ENCODE measurements at regions not wholly inside any gene's neighbourhood (a gene's known extent, or its start where the extent isn't known, plus 50 kb on each side); places are given as distances from the start of the nearest gene placed in this dataset.
"Not testable (repeated sequence)": the region's sequence is repeated elsewhere in the genome, so short reads cannot be mapped to it uniquely, and the experiment has no call there.

DNA sequence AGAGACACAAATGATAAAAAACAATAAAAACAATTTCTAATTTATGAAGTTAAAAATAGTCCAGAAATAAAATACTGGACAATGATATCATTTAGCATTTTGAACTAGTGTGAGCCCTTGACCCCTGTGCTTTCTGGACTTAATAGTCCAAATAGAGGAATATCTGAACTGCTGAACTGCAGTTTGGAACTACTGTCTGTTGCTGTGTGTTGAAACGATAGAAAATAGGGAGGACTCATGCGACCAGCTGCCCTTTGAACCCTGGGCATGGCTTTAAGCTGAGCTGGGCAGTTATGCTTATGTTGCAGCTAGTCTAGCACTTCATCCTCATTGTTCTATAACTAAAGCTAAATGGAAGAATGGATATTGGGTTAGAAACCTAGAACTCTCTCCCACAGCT is 99.5 kb downstream of the FMR1NB start:
- no peak for DNase-seq (ENCODE audit: low spot score)

DNA sequence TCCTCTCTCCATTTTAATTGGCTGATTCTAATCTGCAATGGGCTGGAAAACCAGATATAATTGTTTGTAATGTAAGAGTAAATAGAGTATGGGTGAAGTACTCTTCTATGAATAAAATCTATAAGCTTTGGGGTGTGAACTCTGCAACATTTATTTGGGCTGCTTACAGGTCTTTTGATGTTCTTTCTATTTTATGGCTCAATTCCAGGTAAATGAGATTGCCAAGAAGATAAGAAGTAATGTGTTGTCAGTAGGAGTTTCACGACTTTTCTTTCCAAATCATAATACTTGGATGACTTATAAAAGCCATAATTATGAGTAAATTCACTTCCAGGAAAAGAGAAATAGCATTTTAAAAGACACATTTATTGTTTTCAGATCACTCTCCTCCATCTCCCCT is 103.5 kb downstream of the FMR1NB start:
- no peak for DNase-seq (ENCODE audit: low spot score)

DNA sequence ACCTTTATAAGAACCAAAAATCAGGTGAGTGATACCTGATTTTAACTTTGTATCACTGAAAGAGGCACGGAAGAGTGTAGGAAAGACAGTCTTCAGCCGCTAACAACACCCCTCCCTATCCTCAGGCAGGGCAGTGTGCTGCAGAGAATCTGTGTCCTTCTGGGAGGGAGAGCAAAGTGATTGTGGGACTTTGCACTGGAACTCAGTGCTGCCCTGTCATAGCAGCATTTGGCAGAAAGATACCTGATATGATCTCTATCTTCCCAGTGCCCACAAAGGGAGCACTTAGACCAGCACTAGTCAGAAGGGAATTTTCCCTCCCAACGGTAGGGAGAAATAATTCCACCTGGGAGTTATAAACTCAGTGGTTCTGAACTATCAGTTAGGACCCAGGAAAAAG is 139.0 kb downstream of the FMR1NB start:
- DNase-seq (ENCODE audit: low spot score): no peak

DNA sequence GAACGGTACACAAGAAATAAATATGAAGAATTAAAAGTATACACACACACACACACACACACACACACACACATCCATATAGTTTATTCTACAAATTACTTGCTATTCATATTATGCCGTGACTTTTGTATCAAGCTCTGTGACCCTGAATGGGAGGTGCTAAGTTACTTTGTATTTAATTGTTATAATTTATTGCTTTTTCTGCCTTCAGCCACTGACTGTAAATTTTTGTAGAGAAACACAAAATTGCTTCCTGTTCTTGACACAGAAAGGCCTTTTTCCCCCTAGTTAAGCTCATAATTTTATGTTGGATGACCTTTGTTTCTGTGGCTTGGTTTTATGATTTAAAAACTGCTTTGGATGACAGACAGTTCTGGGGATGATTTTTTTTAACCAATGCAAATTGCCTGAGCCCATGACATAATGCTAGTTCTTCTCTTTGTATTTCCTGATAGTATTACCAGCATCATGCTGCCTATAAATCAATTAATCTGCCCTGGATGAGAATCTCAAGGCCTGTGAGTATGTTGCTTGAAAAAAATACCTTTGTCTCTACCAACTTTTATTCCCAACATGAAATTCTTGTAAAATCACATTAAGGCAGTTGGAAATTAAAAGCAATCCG is 140.0 kb downstream of the FMR1NB start:
- no peak for DNase-seq (ENCODE audit: low spot score)

DNA sequence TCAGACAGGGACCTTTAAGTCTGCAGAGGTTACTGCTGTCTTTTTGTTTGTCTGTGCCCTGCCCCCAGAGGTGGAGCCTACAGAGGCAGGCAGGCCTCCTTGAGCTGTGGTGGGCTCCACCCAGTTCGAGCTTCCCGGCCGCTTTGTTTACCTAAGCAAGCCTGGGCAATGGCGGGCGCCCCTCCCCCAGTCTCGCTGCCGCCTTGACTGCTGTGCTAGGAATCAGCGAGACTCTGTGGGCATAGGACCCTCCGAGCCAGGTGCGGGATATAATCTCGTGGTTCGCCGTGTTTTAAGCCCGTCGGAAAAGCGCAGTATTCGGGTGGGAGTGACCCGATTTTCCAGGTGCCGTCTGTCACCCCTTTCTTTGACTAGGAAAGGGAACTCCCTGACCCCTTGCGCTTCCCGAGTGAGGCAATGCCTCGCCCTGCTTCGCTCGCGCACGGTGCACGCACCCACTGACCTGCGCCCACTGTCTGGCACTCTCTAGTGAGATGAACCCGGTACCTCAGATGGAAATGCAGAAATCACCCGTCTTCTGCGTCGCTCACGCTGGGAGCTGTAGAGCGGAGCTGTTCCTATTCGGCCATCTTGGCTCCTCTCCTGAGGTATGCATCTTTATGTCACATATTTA is 147.9 kb downstream of the FMR1NB start:
- not testable (repeated sequence) for DNase-seq (ENCODE audit: low spot score)

DNA sequence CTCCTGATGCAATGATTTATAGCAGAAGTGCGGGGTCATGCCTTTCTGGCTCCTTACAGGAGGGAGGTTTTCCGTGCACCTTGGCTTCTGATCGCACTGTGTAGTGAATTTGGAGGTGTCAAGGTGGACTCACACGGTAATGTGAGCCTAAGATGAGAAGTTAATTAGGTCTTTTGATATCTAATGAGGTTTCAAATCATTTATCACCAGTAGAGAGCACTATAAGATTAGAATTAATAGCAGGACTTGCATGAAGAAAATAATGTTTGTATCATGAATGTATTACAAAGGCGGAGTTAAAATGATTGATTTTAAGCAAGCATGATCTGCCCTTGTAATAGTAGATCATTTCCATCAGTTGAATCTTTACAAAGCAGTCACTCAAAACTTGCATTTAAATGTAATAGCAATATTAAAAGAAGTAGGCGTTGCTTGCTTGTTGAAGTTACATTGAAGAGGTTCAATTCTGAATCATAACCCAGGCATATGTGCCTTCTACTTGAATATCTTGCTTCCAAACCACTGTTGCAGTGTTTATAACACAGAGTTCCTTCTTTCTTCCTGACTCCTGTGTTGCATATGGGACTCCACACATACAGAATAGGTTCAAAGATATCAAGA is 152.1 kb downstream of the FMR1NB start:
- DNase-seq (ENCODE audit: low spot score): no peak

DNA sequence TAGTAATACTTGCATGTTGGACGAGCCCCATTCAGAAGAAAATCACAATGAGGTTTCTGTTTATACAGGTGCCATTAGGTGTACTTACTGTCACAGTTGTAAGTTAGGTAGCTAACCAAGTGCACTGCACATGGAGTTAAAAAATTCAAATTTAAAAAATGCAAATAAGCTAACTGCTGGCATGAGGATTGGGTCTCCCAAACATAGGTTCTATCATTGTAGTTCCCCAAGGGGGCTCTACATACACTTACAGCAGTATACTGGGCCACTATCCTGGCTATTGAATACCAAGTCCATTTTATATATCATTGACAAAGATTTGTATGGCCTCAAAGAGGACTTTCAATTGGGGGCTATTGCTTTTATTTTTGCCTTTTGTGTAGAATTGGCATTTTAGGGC is 153.4 kb downstream of the FMR1NB start:
- DNase-seq (ENCODE audit: low spot score): no peak

DNA sequence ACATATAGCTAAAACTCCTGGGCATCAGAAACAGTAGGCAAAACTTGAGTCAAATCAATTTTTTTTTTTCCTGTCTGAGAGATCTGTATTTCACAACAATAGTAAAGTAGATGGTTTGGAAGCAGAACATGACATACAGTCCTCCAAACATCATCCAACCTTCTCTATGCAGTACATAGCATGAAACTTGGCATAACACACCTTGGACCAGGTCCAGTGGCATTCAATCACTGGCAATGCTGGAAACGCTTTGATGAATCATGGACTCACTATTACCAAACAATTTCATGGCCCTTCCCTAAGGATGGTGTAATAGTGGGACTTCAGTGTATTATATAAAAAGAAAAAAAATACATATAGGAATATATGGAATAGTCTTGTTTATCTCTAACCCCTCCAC is 154.6 kb downstream of the FMR1NB start:
- no peak for DNase-seq (ENCODE audit: low spot score)

DNA sequence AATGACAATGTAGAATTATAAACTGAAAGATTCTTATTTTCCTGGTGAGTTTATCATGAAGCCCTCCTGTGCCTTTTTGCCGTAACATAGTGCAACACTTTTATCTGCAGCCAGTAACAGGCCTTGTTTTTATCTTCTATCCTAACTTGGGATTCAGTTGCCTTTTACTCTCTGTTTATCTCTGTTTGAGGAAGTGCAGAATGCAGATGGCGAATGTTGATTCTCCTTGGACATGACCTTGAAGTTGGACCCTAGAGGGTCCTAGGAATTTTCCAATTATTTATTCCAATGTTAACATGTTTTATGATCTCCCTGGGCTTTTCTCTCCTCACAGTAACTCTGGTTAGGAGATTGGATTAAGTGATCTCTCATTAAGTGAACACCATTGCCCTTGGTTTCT is 165.0 kb downstream of the FMR1NB start:
- no peak for DNase-seq (ENCODE audit: low spot score)

DNA sequence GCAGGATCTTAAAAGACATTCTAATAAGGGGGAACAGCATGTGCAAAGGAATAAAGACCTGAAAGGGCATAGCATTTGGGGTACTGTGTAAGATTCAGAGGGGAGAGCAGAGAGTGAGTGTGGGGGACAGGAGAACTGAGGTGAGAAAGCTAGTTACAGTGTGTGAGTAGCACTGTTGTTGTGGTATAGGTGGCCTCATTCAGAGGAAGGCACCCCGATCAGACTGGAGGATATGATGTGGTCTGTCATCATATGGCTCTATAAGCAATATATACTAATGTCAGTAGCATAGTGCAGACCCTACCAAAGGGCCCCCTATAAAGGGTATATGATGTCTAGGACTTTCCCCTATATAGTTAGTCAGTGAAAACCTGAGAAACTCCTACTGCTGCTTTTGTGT is 175.8 kb downstream of the FMR1NB start:
- DNase-seq (ENCODE audit: low spot score): no peak

DNA sequence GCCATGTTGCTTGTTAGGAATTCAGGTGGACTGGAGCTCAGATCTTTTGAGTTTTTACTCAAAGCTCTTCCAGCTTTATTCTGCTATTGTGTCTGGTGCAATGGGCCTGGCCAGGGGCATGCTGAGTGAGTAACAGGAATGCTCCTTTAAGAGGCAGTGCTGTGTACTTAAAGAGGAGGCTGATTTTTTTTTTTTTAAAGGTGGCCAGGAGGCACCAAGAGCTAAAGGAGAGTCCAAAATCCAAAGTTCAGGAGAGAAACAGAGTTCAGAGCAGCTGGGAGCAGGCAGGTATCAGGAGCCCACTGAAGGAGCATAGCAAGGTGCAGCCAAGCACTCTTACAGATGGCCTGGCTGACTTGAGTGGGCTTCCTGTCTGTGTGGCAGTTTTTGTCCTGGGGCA is 178.7 kb downstream of the FMR1NB start:
- no peak for DNase-seq (ENCODE audit: low spot score)

DNA sequence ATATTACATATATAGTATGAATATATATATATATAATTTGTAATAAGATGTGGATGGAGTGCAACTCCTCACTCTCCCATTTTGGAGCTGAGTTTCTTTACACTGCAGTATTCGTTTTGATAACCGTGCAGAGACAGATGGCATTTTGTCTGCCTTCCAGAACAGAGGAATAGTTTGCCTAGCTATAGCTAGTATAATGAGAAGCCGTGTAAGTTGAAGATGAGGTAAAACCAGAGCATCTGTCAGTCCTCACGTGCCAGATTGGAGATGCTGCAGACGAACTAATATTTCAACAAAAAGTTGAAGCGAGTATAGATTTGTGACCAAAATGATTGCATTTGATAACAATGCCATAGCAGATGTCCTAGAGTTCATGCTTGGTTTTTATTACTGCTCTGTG is 180.6 kb downstream of the FMR1NB start:
- DNase-seq (ENCODE audit: low spot score): no peak

DNA sequence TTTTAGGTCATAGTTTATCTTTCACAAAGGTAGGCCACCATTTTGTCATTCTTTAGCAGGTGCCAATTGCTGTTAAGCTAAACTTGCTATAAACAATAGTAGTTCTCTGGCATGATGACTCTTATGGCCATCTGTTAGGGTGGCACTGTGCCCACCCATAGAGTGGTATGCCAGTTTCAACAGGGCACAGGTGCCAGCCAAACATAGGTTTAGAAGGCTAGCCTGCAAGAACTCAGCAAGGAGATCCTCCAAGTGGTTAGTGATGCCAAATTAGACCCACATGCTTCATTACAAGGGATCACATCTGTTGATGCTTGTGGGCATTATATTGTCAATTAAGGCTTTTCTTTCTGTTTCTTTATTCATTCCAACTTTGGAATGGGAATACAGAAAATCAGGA is 204.5 kb downstream of the FMR1NB start:
- no peak for DNase-seq (ENCODE audit: low spot score)

DNA sequence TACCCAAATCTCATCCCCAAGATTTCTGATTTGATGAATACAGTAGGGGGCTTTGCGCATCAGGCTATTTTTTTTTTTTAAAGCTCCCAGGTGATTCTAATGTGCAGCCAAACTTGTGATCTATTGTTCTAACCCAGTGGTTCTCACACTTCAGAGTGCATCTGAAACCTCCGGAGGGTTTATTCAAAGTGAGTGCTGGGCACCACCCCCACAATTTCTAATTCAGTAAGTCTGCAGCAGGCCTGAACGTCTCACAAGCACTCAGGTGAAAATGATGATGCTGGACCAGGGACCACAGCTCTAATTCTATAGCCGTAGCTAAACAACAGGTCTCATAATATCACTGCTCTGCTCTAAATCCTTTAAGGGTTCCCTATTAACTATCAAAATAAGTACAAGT is 211.4 kb downstream of the FMR1NB start:
- DNase-seq (ENCODE audit: low spot score): no peak

DNA sequence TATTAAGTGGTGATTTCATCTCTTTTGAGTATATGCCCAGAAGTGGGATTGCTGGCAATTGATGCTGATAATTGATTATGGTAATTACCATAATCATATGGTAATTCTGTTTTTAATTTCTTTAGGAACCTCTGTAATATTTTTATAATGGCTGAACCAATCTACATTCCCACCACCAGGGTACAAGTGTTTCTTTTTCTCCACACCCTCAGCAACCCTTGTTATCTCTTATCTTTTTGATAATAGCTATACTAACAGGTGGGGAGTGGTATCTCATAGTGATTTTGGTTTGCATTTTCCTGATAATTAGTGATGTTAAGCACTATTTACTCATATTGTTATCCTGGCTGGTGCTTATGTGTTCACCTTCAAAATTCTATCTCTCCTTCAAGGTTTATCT is 212.6 kb downstream of the FMR1NB start:
- DNase-seq (ENCODE audit: low spot score): no peak

DNA sequence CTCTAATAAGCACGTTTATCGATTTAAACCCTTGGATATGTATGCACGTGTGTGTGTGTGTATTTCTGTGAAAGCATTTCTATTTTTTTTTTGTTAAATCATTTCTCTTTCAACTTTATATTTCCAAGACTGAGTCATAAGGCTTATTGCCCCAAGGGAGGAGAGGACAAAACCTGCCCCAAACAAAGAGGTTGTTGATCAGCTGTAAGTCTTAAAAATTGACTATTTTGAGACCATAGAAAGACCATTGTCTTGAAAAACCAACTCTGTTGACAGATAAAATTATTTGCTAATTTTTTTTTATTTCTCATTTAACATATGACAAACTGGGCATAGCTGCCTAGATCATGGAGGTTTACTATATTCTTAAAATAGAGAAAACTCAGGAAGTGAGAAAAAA is 222.4 kb downstream of the FMR1NB start:
- no peak for DNase-seq (ENCODE audit: low spot score)

DNA sequence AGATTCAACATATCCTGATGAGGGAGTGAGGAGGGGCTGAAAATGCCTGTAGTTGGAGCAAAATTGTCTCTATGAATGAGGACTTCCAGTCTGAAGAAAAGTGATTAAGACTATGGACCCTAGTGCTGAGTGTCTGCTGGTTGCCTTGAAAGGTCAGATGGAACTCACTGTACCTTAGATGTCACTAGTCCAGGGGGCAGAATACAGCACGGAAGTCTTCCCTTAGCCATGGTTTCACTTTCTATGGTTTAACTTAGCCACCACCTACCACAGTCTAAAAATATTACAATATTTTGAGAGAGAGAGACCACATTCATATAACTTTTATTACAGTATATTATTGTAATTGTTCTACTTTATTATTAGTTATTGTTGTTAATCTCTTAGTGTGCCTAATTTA is 223.1 kb downstream of the FMR1NB start:
- DNase-seq (ENCODE audit: low spot score): no peak

DNA sequence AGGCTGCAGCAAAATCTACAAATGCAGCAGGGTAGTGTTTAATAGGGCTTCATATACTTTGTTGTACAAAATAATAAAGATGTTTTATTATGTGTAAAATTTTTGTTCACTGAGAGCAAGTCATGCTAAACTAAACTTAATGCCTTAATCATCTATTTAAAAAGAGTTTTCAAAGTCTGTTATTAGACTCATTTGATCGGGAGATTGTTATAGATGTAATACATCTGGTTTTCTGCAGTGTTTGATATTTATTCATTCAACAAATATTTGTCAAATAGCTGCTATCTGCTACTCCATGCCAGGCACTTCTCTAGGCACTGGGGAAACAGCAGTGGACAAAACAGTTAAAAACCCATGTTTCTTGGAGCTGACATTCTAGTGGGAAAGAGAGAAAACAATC is 233.6 kb downstream of the FMR1NB start:
- DNase-seq (ENCODE audit: low spot score): no peak

DNA sequence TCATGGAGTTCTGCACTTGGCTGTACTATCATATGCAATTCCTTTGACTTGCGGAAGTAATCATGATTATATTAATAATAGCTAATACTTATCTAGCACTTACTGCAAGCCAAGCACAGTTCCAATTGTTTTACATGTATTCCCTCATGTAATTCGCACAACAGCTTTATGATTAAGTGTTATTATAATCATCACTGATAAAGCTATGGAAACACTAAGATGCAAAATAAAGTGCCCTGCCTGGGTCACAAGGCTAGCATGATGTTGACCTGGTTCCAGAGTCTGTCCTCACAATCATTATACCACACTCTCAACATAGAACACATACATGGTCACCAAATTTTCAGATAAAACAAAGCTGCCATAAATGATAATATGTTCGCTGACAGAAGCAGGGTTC is 234.6 kb downstream of the FMR1NB start:
- DNase-seq (ENCODE audit: low spot score): no peak

DNA sequence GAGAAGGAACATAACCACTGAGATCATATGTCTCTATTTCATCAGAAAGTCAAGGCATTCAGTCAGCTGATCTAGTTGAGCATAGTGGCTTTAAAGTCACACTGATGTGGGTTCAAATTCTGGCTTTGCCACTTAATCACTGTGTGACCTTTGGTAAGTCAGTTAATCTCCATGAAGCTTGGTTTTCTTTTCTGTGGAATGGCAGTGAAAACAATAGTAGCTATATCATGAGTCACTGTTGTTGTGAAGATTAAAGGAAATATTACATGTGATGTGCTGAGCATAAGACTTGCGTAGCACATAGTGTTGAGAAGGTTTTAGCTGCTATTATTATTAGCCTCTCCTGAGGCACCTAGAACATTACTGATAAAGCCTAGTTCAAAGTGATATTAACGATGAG is 242.2 kb downstream of the FMR1NB start:
- no peak for DNase-seq (ENCODE audit: low spot score)

DNA sequence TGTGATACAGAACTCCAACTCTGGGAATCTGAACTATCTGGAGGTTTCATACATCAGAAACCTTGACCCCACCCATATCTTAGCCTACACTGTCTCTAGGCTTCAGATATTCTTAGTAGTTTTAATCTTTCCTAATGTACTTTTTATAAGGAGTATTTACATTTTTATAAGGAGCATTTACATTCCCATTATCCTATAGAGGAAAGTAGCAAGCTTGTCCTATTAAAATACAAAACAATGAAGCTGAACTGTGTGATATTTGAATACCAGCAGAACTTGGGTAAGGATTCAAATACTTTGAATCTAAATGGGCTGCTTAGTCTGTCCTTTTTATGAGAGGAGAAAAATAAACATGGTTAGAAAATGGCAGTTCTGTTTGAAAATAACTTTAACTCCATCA is 247.4 kb downstream of the FMR1NB start:
- DNase-seq (ENCODE audit: low spot score): no peak

DNA sequence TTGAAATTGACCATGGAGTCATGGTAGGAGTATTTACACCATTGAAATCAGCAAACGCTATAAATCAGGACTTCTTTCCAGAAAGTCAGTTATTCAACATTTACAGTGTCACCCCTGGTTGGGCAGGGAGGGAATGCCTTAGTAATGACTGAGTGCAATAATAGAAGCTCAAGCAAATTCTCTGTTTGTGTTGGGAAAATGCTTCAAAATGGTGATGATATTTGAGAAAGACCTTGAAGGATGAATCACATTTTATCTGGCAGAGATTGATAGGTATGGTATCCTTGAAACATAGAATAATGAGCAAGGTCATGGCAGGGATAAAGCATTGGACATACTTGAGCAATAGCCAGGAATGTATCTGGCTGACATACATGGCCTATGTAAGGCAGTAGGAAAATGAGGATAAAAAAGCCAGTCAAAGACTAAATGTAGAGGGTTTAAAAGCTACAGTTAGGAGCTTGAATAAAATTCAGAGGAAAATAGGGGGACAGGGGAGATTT is 248.7 kb downstream of the FMR1NB start:
- no peak for DNase-seq (ENCODE audit: low spot score)

DNA sequence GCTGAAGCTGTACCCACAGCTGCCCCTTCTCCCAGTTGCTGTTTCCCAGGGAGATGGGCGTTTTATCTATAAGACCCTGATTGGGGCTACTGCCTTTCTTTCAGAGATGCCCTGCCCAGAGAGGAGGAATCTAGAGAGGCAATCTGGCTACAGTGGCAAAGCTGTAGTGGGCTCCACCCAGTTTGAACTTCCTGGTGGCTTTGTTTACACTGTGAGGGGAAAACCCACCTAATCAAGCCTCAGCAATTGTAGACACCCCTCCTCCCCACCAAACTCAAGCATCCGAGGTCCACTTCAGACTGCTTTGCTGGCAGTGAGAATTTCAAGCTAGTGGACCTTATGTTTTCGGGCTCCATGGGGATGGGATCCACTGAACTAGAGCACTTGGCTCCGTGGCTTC is 240.4 kb upstream of the AFF2 start:
- DNase-seq (ENCODE audit: low spot score): no peak

DNA sequence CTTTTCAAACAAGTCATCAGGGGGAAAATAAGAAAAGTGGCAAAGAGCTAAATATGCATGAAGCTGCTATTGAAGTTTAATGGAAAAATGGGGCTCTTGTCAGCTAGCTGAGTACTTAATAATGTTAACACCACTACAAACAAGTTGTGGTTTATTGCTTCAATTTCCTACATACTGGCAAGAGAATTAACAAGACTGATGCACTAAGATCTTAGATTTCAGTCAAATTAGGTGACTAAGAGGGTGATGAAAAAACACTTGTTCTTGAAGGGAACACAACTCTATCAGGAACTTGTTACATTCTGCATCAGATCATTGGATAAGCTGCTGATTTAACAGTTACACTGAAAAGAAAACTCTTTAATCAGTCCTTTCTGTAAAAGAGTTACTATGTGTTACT is 234.6 kb upstream of the AFF2 start:
- DNase-seq (ENCODE audit: low spot score): no peak

Measured in iPS-NIHi11 (cell line).